HG02938 (cell line): ENCODE measurements at regions not wholly inside any gene's neighbourhood (a gene's known extent, or its start where the extent isn't known, plus 50 kb on each side); places are given as distances from the start of the nearest gene placed in this dataset.

Experiments
- ATAC-seq: cut with Tn5 transposase; IDR thresholded peaks from one replicate; pipeline ENCODE4 v1.9.1; 2021; ENCODE audit warnings: mild to moderate bottlenecking, moderate library complexity; ENCODE audit not compliant: unreplicated experiment

DNA sequence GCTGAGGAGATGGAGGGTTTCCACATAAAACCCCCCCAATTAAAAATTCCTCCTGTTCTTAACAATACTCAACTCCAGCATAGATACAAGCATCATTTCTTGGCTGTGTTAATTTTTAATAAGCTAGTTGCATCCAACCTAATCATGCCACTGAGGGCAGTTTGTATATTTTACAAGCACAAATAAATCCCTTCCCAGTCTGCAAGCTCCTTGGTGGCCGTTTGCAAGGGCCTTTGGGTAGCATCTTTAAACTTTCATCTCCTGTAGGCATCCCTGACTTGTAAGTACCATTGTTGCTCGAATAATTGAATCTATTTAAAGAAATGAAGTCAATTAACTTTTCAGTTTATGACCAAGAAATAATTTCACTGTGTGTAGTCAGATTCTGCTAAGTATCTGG is 103.5 kb upstream of the AJAP1 start:
- no peak for ATAC-seq

DNA sequence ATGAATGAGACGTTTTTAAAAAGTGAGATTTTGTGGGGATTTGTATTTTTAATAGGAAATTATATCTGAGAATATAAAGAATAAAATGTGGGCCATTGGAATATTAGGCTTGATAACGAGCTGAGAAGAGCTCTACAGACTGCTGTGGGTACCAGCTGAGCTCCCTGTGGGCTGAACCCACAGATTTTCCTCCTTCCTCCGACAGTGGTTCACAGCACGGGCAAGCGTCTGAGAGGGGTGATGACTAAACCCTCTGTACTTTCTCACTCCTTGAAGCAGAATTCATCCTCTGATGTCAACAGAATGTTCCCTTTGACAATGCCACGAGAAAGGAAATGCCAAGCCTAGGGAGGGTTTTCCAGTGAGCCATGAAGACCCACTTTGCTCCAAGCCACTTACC is 102.7 kb upstream of the AJAP1 start:
- ATAC-seq: no peak

DNA sequence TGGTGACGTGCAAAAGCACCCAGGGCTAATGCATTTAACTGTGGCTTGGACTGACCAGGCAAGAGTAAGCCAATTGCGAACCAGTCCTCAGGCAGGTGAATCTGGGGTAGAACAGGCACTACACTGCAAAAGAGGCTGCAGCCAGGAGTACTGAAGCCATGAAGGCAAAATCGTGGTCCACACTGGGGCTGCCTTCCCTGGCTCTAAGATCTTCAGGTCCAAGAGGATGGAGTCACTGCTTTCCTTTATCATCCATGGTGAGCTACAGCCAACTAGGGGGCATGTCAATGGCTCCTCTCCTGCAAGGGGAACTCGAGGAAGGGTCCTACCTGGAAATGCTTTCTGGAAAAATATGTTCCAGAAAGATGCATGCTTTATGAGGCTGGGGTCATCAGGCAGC is 100.6 kb upstream of the AJAP1 start:
- ATAC-seq: no peak

DNA sequence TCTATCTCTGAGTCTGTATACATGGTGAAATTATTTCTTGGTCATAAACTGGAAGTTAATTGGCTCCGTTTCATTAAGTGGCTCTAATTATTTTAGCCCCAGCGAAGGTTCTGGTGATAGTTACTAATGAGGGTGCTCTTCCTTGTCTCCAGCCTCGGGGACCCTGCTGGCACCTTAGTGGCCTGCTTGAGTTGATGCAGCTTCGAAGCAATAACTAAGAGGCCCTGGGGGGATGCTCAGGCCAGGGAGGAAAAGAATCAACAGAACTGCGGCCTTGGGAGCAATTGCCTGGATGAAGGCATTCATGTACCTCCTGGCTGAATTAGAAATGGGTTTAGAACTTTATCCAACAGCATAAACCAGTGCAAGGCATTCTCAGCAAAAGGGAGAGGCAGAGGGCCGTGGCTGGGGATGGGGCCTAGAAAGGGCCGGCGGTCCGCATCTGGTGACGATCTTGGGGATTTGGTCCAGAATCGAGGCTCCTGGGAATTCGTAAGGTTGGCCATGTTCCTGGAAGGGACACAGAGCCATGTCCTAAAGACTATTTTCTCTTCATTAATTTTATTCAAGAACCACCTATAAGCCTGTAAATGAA is 100.0 kb upstream of the AJAP1 start:
- no peak for ATAC-seq

DNA sequence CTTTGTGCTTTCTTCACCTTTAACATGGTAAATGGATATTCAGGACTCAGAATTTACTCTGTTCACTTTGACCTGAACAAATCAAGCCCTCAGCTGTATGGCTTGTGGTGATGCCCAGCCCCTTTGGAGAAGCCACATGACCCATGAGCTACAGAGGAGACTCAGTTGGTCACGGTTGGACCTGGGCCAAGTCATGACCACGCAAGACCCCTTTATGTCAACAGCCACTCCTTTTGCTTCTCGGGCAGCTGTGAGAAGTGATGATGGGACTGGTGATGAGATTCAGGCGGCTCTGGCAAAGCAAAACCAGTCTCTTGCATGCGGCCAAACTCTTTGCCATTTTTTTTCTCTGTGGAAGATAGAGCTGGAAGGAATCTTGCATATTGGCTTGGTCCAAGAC is 96.5 kb upstream of the AJAP1 start:
- ATAC-seq: no peak

DNA sequence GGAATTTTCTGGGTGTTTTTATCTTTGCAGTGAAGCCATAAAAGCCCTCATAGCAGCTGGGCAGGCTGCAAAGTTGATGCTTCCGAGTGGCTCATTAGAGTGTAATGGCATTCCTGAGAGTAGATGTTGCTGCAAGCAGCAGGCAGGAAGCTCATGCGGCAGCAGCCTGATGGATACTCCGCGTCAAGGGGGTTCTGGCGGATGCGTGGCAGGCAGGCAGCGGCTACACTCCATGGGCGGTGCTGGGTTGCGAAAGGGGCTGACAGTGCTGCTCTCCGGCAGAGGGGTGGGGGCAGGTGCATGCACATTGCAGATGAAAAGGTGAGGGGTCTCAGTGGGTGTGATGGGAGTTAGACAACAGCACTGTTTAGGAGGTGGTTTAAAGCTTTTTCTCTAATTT is 93.2 kb upstream of the AJAP1 start:
- ATAC-seq: no peak

DNA sequence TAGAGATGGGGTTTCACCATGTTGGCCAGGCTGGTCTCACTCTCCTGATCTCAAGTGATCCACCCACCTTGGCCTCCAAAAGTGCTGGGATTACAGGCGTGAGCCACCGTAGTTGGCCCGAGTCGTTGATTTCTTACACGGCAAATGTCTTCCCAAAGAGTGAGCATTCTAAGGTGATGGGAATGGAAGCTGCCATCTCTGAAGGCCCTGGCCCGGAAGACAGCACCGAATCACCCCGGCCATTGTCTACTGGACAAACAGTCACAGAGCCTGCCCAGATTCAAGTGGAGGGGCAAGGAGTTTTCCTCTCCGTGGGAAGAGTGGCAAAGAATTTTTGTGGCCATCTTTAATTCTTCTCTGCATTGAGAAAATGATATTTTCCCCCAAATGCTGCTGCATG is 92.1 kb upstream of the AJAP1 start:
- ATAC-seq: no peak

DNA sequence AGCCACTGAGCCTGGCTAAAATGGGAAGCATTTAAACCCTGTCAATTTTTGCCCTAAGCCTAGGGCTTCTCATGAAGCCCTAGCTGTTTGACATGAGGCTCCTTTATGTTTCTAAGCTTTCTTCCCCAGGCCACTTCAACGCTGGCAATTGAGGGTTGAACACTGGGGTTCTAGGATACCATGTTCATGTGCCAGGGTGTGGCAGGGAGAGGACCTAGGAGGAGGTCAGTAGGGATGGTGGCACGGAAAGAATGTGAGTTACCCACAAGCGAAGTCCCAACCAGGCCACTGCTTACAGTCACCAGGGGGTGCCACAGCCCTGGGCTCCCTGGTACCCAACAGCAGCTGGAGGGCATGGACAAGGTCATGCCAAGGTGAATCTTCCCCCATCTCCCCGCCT is 90.8 kb upstream of the AJAP1 start:
- no peak for ATAC-seq

DNA sequence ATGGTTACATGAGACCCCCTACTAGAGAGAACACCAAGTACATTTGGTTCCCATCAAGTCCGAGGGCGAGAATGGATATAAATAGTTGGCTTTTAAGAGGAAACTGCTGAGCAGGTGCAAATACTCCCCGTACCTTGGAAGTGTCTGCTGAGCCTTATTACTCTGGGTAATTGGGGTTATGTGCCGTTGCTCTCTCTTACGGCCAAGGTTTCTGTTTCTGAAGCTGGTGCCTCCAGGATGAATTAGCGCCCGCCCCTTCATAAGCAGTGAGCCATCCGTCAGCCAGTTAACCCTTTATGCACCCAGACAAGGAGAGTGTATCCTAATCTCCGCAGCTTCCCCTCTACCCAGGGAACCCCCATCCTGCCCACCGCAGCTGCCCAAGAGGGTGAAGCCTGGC is 90.4 kb upstream of the AJAP1 start:
- ATAC-seq: no peak

DNA sequence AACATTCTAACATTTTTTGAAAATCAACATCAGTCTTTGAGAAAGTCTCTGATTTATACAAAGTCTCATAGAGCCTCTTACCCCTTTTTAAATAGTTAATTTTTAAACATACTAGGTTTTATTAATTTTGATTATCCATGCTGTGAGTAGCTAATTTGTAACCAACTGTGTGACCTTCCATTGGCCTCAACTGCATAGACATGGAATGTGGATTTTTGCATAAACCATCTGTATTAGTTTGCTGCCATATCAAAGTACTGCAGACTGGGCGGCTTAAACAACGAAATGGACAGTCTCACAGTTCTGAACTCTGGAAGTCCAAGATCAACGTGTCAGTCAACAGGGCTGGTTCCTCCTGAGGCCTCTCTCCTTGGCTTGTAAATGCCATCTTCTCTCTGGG is 89.2 kb upstream of the AJAP1 start:
- ATAC-seq: no peak

DNA sequence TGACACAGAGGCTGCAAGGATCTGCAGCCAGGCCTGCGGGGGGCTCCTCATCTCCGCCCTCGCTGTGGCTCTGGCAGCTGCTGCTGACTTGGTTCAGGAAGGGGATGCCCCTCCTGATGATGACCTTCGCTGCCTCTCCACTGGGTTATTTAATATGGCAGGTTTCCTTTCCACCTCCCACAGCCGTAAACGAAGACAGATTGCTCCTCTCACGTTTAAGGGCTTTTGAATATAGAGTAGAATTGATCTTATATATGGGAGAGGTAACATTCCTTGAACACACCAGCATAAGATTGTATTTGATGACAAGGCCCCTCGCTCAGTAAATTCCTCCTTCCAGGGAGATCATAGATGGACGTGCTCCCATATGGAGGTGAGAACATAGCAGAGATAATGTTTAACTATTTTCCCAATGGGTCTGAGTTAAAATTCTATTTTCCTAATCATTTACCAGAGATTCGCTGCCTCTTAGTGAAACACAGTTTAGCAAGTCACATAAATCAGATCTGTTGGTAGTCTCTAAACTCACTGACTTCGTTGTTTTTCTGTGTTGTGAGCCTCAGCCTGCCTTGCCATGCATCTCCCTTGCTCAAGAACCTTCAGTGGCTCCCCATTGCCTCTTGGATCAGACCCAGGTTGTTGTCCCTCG is 88.5 kb upstream of the AJAP1 start:
- ATAC-seq: no peak

DNA sequence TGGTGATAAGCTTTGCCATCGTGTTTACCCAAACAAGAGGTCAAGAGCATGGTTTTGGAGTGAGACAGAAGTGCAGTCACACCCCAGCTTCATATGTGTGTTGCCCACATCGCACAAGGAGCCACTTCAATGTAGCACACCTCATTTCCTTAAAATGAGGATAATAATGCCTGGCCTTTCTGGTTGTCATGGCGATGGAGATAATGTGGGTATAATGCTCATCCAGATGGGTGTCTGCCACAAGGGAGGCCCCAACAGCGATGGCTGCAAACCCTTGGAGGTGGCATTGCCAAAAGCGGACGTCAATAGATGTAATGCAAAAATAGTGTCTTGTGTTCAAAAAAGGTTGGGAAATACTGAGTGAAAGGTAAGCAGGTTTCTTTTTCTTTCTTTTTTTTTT is 83.1 kb upstream of the AJAP1 start:
- ATAC-seq: no peak

DNA sequence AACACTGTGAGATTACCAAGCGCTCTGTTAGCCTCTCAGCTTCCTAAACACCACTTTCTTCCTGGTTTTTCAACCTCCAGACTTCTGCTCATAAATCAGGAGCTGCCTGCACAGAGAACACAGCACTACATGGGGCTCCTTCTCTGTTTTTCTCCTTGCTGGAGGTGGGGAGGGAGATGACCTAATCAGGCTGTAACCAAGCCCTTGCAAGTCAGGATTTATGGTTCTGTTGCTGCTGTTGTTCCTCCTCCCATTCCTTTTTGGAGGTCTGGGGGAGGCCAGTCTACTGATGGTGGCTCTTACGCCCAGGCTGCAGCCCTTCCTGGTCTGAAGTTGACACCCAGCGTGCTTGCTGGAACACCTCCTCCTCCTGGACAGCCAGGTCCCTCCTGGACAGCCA is 80.9 kb upstream of the AJAP1 start:
- ATAC-seq: no peak

DNA sequence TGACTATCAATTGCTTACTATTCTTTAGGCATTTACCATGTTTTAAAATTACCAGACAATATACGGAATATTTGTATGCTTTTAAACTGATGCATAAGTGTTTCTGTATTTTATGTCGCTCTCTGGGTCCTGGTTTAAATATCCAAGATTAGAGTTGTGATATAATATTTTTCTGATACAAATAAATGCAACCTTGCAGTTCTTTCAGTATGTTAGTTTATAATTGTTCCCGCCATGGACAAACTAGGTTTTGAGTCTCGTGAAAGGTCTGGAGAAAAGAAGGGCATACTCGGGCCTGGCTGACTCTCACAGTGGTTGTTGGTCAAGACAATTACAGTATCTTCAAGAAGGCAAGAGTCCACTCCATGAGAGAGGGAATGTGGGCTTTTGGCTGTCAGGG is 72.6 kb upstream of the AJAP1 start:
- ATAC-seq: no peak

DNA sequence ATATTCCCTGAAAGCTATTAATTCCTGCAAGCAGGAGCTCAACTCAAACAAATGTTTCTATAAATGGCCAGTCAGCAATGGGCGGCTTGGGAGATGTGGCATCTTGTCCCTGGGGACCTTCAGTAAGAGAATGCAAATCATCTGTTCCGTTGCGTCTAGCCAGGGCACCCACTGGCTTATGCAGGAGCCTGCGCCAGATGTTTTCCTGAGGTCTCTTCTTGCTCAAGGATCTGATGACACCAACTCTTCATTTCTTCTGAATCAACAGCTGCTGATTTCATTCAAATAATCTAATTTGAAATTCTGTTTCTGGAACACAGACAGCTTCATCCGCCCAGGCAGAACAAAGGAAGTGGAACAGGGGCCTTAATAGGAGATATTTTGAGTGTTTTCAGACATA is 70.0 kb upstream of the AJAP1 start:
- no peak for ATAC-seq

DNA sequence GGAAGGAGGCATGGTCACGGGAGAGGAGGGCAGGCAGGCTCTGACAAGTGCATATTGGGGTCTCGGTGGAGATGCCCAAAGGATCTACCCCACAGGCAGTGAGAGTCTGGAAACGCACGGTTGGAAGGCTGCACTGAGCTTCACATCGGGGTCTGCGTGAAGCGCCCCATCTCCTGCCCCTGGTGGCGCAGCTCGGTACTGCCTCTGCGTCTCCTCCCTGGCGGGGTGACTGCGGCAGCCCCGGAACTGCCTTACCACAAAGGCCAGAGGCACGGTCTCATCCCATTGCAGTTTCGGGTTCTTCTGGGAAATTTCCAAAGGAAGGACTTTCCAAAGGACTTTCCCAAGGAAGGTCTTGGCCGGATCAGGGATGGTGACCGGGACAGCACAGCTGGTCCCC is 69.2 kb upstream of the AJAP1 start:
- ATAC-seq: no peak

DNA sequence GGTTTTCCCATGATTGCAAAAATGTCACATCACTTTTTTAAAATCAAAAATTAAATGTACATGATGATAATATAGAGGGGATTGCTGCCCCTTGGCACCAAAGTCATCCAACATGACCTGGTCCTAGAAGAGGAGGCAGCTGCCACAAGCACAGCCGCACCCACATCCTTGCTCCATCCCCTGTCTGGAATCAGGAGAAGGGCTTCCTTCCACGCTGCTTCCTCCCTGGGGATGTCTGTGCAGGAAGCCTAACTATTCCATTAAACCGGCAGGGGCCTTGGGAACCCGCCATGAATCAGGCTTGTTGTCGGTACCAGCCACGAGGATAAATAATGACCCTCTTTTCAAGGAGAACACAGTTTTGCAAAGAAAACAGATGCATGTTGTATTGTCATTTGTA is 68.7 kb upstream of the AJAP1 start:
- no peak for ATAC-seq

DNA sequence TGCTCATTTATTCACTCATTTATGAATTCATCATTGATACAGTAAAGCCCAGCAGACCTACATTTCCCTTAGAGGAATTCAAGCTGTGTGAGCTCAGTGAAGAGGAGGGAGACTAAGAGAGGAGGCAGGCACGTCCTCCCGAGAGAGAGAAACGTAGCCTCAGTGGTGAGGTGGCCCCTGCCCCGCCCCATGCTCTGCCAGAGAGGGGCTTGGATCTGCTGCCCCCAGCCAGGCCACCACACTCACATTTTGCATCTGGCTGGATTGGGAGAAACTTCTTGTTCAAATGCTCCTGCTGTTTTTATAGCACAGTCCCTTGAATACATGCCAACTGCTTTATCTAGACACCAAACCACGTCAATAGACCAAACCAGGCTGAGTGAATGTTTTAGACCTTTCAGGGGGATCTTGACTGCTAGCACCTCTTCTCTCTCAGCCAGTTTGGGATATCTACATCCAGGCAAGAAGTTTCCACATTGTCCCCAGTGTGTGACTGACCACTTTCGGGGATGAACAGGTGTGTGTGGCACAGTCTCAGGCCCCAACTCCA is 67.7 kb upstream of the AJAP1 start:
- ATAC-seq: no peak

DNA sequence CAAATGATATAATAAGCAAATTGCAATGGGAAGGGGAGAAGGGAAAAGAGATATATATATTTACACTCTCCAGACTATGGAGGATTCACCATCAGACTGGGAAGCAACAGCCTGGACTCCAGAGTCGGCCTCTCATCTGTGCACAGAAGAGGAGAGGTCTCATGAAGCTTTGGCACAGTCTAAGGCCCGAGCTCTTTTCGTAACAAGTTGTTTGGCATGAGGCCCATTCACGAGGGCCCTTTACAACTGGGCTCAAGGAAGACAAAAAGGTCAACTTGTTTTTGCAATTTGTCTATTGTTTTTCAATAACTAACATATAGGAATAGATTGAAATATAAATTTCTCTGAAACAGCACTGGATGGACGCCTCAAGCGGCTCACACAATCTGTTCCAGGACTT is 66.7 kb upstream of the AJAP1 start:
- ATAC-seq: no peak

DNA sequence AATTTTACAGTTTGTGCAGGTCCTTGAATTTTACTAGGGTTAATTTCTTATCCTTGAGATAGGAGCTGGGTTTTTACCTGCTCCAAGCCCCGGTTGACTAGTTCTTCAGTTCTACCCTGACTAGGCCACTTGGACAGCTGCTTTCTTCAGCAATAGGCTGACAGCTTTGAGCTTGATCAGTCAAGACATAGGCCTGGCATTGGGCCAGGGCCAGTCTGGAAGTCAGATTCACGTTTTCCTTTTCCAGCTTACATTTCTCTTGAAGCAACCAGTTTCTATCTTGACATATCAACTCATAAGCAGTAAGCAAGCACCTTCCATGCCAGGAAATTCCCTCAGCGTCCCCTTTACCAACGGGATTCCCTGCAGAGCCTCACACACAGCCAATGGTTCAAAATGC is 63.7 kb upstream of the AJAP1 start:
- ATAC-seq: no peak

DNA sequence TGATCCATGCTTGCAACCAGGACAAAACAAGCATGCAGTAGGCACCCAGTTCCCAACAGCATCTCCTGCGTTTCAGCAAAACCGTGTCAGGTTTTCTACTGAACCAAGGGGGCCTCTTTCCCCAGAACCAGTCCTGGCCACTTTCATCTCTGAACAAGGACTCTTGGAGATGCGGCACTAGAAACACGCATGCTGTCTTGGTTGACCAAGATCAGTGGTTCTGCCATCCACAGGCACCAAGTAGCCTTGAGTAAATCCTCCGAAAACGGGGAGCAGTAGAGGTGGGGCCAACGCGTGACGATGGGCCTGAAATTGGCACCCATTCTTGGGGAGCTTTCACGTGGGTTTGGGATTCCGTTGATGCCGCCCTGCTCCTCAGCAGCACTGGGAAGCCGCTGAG is 62.5 kb upstream of the AJAP1 start:
- ATAC-seq: no peak

DNA sequence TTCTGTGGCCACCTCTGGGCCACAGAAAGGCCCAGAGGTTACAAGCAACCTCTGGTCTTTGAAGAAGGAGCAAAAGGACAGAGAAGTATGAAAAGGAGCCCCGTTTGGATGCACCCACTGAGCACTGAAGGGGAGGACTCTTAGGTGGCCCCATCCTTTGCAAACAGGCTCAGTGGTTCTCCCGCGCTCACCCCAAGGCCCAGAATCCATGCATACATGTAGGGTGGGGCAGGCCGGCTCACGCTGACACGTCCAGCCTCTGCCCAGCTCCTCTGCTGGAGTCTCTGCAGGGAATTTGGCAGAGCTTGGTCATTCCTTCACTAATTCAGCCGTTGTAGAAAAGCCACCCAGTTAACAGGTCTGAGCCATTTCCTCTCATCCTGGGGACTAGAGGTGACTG is 61.3 kb upstream of the AJAP1 start:
- no peak for ATAC-seq
